HL-60/S4 treated with phorbol 12-myristate 13-acetate at 8.2 ng/mL for 4 days and 3 days (cell line): ENCODE measurements at regions not wholly inside any gene's neighbourhood (a gene's known extent, or its start where the extent isn't known, plus 50 kb on each side); places are given as distances from the start of the nearest gene placed in this dataset.
"Not testable (repeated sequence)": the region's sequence is repeated elsewhere in the genome, so short reads cannot be mapped to it uniquely, and the experiment has no call there.

Experiments
- in situ Hi-C: fragments of 300-500 bp; cut with MboI; formaldehyde crosslinking; loops from 2 replicates; pipeline ENCODE4 v1.15.0; 2022; ENCODE audit warnings: low sequenced_read_pairs

DNA sequence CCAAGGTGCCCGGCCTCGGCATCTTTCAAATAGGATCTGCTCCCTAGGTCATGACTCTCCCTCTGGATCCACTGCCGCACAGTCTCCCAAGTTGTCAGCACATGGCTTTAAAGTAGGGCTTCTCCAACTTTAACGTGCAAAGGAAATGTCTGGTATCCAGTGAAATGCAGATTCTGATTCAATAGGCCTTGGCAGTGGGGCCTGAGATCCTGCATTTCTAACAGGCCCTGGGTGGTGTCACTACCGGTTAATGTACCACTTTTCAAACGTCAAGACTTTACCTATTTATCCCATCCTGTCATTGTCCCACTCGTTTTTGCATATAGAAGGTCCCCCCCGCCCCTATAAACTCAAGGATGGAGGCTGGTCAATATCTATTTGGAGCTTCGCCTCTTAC is 137.6 kb upstream of the ZNF618 start:
- in situ Hi-C loops = no loop called here

DNA sequence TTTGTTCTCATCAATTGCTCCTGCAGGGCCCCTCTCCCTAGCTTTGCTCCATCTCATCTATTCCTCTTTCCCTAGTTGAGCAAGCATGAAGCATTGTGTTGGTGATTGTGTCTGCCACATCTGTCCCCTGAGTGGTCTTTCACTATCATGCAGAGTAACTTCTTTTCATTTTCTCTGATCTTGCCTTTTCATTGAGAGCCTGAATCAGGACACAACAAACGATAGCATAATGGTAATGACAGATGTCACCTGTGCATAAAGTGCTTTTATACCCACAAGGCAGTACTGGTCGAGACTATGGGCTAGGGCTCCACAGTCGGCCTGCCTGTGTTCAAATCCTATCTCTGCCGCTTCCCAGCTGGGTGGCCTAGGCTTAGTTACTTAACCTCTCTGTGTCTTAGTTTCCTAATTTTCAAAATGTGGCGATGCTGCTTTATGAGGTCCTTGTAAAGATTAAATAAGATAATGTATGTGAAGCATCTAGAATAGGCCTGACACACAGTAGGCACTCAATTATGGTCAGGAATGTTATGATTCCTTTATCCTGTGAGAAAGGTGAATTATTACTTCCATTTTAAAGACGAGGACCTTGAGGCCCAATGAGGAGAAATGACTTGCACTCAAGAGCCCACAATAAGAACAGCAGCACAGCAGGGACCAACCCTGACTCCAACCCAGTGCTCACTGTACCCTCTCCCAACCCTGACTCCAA is 137.1 kb upstream of the ZNF618 start:
- in situ Hi-C loops = no loop called here

DNA sequence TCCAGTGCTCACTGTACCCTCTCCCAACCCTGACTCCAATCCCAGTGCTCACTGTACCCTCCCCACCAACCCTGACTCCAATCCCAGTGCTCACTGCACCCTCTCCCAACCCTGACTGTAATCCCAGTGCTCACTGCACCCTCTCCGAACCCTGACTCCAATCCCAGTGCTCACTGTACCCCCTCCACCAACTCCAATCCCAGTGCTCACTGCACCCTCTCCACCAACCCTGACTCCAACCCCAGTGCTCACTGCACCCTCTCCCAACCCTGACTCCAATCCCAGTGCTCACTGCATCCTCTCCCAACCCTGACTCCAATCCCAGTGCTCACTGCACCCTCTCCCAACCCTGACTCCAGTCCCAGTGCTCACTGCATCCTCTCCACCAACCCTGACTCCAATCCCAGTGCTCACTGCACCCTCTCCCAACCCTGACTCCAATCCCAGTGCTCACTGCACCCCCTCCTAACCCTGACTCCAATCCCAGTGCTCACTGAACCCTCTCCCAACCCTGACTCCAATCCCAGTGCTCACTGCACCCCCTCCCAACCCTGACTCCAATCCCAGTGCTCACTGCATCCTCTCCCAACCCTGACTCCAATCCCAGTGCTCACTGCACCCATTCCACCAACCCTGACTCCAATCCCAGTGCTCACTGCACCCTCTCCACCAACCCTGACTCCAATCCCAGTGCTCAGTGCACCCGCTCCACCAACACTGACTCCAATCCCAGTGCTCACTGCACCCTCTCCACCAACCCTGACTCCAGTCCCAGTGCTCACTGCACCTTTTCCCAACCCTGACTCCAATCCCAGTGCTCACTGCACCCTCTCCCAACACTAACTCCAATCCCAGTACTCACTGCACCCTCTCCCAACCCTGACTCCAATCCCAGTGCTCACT is 136.3 kb upstream of the ZNF618 start:
- in situ Hi-C loops = not testable (repeated sequence)

- in situ Hi-C loops = not testable (repeated sequence)
Observed at GRCh38 chr9:113740508-113741500, 135.3 kb upstream of the ZNF618 start.

DNA sequence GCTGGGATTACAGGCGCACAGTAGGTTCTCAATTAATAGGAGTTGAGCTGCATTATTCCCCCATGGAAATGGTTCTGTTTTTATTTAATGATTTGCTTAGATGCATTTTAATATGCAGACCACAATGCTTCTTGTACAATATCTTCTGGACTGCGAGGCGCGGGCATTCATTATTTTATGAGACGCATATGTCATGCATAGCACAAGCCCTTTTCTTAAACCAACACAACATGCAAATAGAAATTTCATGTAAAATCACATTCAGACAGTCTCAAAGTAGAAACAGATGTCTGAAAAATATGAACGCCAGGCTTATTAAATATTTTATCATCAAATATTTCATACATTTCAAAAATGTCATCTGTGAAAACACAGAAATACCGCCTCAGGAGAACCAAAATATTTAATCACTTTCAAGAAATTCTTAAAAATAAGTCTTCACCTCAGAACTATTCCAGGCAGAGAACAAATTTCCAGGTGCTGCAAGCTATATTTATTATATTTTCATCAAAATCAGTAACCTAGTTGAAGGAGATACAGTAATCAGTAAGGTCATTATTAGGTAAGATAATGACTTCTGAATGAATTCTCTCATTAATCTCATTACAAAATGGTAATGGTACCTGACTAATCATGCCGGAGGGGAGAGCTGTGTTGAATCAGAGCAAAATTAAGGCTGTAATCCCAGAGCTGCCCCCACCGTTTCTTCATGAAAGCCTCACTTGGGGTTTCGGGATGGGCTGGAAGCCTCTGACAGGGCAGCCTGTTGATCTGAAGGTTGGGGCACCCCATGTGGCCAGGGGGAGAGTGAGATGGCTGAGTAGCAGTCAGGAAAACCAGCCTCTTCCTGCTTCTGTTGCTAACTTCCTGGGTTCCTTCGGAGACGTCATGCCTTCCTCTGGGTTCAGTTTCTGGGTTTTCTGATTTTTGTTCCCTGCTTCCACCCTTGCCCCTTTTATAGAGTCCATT is 133.9 kb upstream of the ZNF618 start:
- in situ Hi-C loops = no loop called here

GRCh38 chr9:113742878-113743277 is 133.2 kb upstream of the ZNF618 start:
- in situ Hi-C loops = no loop called here

DNA sequence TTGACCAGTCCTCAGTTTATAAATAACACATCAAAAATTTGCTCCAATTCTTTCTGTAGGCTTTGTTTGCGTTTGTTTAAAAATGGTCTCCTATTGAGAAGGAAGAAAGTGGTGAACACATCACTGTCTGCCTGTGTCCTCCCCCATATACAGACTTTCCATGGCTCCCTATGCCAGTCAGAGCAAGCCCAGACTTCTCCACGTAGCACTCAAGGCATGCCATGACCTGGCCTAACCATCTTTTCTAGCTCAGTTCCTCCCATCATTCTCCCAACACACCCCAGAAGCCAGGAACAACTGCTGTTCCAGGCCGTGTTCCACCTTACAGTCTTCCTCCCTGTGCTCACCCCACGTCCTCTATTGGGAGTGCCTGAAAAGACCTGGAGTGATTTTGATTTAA is 129.6 kb upstream of the ZNF618 start:
- in situ Hi-C loops = no loop called here

GRCh38 chr9:113748135-113748534 is 128.0 kb upstream of the ZNF618 start:
- in situ Hi-C loops = no loop called here

GRCh38 chr9:113753398-113754119 is 122.5 kb upstream of the ZNF618 start:
- in situ Hi-C loops = no loop called here

DNA sequence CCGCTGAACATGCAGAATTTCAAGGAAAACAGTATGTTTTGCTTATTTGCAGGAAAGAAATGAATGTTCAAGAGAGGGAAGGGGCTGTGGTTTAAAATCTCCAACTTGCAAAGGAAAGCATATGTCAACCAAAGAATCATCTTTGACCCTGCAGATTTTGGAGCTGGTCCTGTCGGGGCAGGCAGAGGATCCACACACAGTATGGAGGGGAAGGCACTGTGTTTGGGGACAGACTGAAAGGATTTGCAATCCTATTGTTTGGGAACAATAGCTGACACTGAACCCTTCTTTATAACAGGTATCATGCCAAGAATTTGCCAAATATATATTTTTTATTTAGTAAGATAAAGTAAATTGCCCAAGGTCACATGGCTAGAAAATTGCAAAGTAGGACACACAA is 121.4 kb upstream of the ZNF618 start:
- in situ Hi-C loops = no loop called here

DNA sequence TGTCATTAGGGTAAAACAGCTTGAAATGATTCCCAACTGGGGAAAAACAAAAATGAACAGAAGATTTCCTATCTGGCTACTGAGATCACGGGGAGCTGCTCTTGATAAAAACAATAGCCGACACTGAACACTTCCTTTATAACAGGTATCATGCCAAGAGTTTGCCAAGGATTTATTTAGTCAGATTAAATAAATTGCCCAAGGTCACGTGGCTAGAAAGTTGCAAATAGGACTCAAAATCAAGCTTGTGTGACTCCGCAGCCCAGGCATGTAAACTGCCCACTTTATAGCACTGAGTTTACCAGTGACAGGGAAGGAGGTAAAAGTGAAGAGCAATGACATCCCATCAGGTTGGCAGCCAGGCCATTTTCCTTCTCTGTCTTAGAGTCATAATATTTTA is 120.7 kb upstream of the ZNF618 start:
- in situ Hi-C loops = no loop called here

- in situ Hi-C loops = no loop called here
Observed at GRCh38 chr9:113756476-113757192, 119.5 kb upstream of the ZNF618 start.

GRCh38 chr9:113763429-113763828 is 112.7 kb upstream of the ZNF618 start:
- in situ Hi-C loops = no loop called here

DNA sequence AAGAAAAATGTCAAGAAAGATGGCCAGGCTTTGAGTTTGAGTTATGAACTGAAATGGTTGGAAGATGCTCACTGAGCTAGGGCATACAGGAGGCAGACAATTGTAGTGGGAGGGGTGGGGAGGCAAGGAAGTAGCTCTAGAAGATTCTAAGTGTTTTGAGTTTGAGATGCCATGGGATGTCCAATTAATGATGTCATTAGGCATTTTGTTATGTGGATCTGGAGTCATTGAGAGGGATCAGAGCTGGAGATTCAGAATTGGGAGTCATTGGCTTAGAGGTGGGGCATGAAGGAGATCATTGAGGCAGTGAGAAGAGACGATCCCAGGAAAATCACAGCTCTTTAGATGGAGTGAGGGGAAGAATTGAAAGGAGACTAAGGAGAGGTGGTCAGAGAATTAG is 111.5 kb upstream of the ZNF618 start:
- in situ Hi-C loops = no loop called here

DNA sequence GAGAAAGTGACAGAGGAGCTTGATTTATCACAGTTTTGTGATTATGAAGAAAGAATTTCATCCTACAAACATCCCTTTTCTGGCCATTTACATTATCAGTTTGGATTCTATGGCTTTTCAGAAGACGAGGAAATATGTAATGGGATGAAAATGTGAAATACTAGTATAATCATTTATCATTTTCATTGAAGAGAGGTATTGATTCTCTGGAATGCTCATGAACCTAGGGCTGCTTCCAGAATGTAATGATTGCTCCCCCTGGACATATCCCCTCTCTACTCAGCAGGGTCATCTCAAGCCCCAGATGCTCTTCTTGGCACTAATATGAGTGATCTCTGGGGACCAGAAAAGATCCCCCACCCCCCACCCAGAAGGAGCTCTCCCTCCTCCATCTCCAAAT is 106.7 kb upstream of the ZNF618 start:
- in situ Hi-C loops = no loop called here

- in situ Hi-C loops = no loop called here
Observed at GRCh38 chr9:113770396-113770795, 105.7 kb upstream of the ZNF618 start.

- in situ Hi-C loops = no loop called here
Observed at GRCh38 chr9:113771199-113771598, 104.9 kb upstream of the ZNF618 start.

- in situ Hi-C loops = no loop called here
Observed at GRCh38 chr9:113772121-113772810, 103.8 kb upstream of the ZNF618 start.
